Parathyroid adenoma (tissue), 2 donors: ENCODE measurements at regions not wholly inside any gene's neighbourhood (a gene's known extent, or its start where the extent isn't known, plus 50 kb on each side); places are given as distances from the start of the nearest gene placed in this dataset.
"Not testable (repeated sequence)": the region's sequence is repeated elsewhere in the genome, so short reads cannot be mapped to it uniquely, and the experiment has no call there.

ENCODE experiments used
- H2AFZ ChIP-seq: fragments of 300-600 bp; sonication (generic); one replicate; pipeline ENCODE4 v1.7.0; 2017; ENCODE audit warnings: antibody characterized with exemption, mild to moderate bottlenecking
- H3K27ac ChIP-seq: fragments of 300-600 bp; sonication (generic); one replicate; pipeline ENCODE4 v1.7.0; 2017
- H3K27me3 ChIP-seq: fragments of 300-600 bp; sonication (generic); one replicate; pipeline ENCODE4 v1.7.0; 2017; ENCODE audit warnings: low read length; ENCODE audit not compliant: control insufficient read depth, insufficient read depth
- H3K36me3 ChIP-seq: fragments of 300-600 bp; sonication (generic); one replicate; pipeline ENCODE4 v1.7.0; 2017; ENCODE audit warnings: low read length; ENCODE audit not compliant: control insufficient read depth, insufficient read depth
- H3K4me1 ChIP-seq: fragments of 300-600 bp; sonication (generic); one replicate; pipeline ENCODE4 v1.7.0; 2017; ENCODE audit warnings: control low read depth
- H3K4me2 ChIP-seq: fragments of 300-600 bp; sonication (generic); one replicate; pipeline ENCODE4 v1.7.0; 2017; ENCODE audit warnings: low read length
- H3K4me3 ChIP-seq: fragments of 300-600 bp; sonication (generic); one replicate; pipeline ENCODE4 v1.7.0; 2017; ENCODE audit warnings: low read depth, low read length
- H3K79me2 ChIP-seq: fragments of 300-600 bp; sonication (generic); one replicate; pipeline ENCODE4 v1.7.0; 2017; ENCODE audit warnings: control low read depth
- H3K9ac ChIP-seq: fragments of 300-600 bp; sonication (generic); one replicate; pipeline ENCODE4 v1.7.0; 2017; ENCODE audit warnings: mild to moderate bottlenecking
- H3K9me3 ChIP-seq: fragments of 300-600 bp; sonication (generic); one replicate; pipeline ENCODE4 v1.7.0; 2017; ENCODE audit warnings: low read length; ENCODE audit not compliant: control insufficient read depth
- CTCF ChIP-seq: fragments of 300-600 bp; sonication (generic); IDR thresholded peaks from one replicate; pipeline ENCODE4 v1.7.0; 2017; ENCODE audit warnings: antibody characterized with exemption, mild to moderate bottlenecking
- donor health status: primary hyperparathyroidism.

- Histone ChIP-seq H3K27ac (no peak overlapping the region), H3K36me3 (no peaks in the 10 kb centered on the region), H3K9me3 (no peaks in the 10 kb centered on the region), H3K4me2 (no peak overlapping the region), H3K79me2 (no peaks in the 10 kb centered on the region), H3K4me1 (no peaks in the 10 kb centered on the region), H2AFZ (no peak overlapping the region), H3K9ac (no peak overlapping the region), H3K4me3 (no peak overlapping the region), H3K27me3 (no peaks in the 10 kb centered on the region)
- no peak for TF ChIP-seq CTCF
Observed at GRCh38 chr2:35496022-35496421, 859.6 kb upstream of the CRIM1 start.

- H3K79me2 ChIP-seq: no peaks in the 10 kb centered on the region
- H3K27me3 ChIP-seq: no peaks in the 10 kb centered on the region
- H3K9ac ChIP-seq: no peak overlapping the region
- no peaks in the 10 kb centered on the region for H3K36me3 ChIP-seq
- no peak overlapping the region for H3K27ac ChIP-seq
- H3K4me2 ChIP-seq: no peak overlapping the region
- TF ChIP-seq CTCF: no peak
- no peaks in the 10 kb centered on the region for H3K4me1 ChIP-seq
- H3K4me3 ChIP-seq: no peak overlapping the region
- H3K9me3 ChIP-seq: no peaks in the 10 kb centered on the region
- no peak overlapping the region for H2AFZ ChIP-seq
Observed at GRCh38 chr2:35495182-35495581, 860.4 kb upstream of the CRIM1 start.

GRCh38 chr2:35478121-35478520 lies 877.5 kb upstream of the CRIM1 start:
- not testable (repeated sequence) for H3K9ac ChIP-seq, H3K79me2 ChIP-seq, H2AFZ ChIP-seq, H3K27ac ChIP-seq, H3K4me1 ChIP-seq, H3K9me3 ChIP-seq, H3K4me2 ChIP-seq, H3K27me3 ChIP-seq, H3K4me3 ChIP-seq, H3K36me3 ChIP-seq

- H3K9ac ChIP-seq: no peak overlapping the region
- no peaks in the 10 kb centered on the region for H3K9me3 ChIP-seq
- no peak overlapping the region for H3K4me3 ChIP-seq
- no peaks in the 10 kb centered on the region for H3K4me1 ChIP-seq
- no peak overlapping the region for H3K27ac ChIP-seq
- H3K27me3 ChIP-seq: no peaks in the 10 kb centered on the region
- no peak overlapping the region for H3K4me2 ChIP-seq
- no peak overlapping the region for H2AFZ ChIP-seq
- no peaks in the 10 kb centered on the region for H3K79me2 ChIP-seq
- no peak for TF ChIP-seq CTCF
- H3K36me3 ChIP-seq: no peaks in the 10 kb centered on the region
Observed at GRCh38 chr2:35468245-35468644, 887.3 kb upstream of the CRIM1 start.

- no peaks in the 10 kb centered on the region for H3K79me2 ChIP-seq
- no peaks in the 10 kb centered on the region for H3K9me3 ChIP-seq
- H3K4me1 ChIP-seq: no peaks in the 10 kb centered on the region
- H3K4me3 ChIP-seq: no peak overlapping the region
- no peak overlapping the region for H3K27ac ChIP-seq
- no peak for TF ChIP-seq CTCF
- no peaks in the 10 kb centered on the region for H3K27me3 ChIP-seq
- H3K36me3 ChIP-seq: no peaks in the 10 kb centered on the region
- H3K9ac ChIP-seq: no peak overlapping the region
- no peak overlapping the region for H2AFZ ChIP-seq
- H3K4me2 ChIP-seq: no peak overlapping the region
Observed at GRCh38 chr2:35463805-35464596, 891.6 kb upstream of the CRIM1 start.
